Mesodermal cell (in vitro differentiated cells): ENCODE measurements at regions not wholly inside any gene's neighbourhood (a gene's known extent, or its start where the extent isn't known, plus 50 kb on each side); places are given as distances from the start of the nearest gene placed in this dataset.
A peak's percentile ranks its signal among the peaks of the same experiment; 100 is the strongest.

ENCODE experiments used
- H3K27ac ChIP-seq: 2 replicates; pipeline ENCODE4 v1.7.0; 2013; ENCODE audit warnings: mild to moderate bottlenecking, low read depth, low read length, moderate library complexity; ENCODE audit not compliant: severe bottlenecking
- H3K36me3 ChIP-seq: 2 replicates; pipeline ENCODE4 v1.7.1; 2013; ENCODE audit warnings: mild to moderate bottlenecking, low read length, moderate library complexity; ENCODE audit not compliant: control insufficient read depth, insufficient read depth
- H3K4me1 ChIP-seq: one replicate; pipeline ENCODE4 v1.7.1; 2013; ENCODE audit warnings: mild to moderate bottlenecking, low read length; ENCODE audit not compliant: insufficient read depth, control insufficient read depth, poor library complexity, severe bottlenecking
- H3K4me3 ChIP-seq: 2 replicates; pipeline ENCODE4 v1.7.0; 2013; ENCODE audit warnings: low read length, control low read depth, mild to moderate bottlenecking; ENCODE audit not compliant: insufficient read depth, poor library complexity, severe bottlenecking; ENCODE audit errors: extremely low read depth
- H3K9me3 ChIP-seq: 2 replicates; pipeline ENCODE4 v1.7.1; 2013; ENCODE audit warnings: mild to moderate bottlenecking, low read length, moderate library complexity; ENCODE audit not compliant: control insufficient read depth
- WGBS, 2 experiments: methylation state at CpG; one replicate each; pipeline ENCODE4 v1.1.5; 2013; ENCODE audit warnings: missing lambda C conversion rate in 2 of 2; ENCODE audit not compliant: insufficient coverage in 2 of 2; 5-methylcytosine and 5-hydroxymethylcytosine counted together

- peaks cover 34% of the 10 kb centered on the region for H3K4me1 ChIP-seq
- H3K27ac ChIP-seq: no peak overlapping the region
- H3K9me3 ChIP-seq: no peaks in the 10 kb centered on the region
- no peak overlapping the region for H3K4me3 ChIP-seq
- 87 to 92% methylated on average over 8 of the region's 13 CpGs for WGBS, 2 experiments
- H3K36me3 ChIP-seq: no peaks in the 10 kb centered on the region
These were observed 146.2 kb upstream of the IRF2BP2 start for GRCh38 chr1:234756066-234756774.

DNA sequence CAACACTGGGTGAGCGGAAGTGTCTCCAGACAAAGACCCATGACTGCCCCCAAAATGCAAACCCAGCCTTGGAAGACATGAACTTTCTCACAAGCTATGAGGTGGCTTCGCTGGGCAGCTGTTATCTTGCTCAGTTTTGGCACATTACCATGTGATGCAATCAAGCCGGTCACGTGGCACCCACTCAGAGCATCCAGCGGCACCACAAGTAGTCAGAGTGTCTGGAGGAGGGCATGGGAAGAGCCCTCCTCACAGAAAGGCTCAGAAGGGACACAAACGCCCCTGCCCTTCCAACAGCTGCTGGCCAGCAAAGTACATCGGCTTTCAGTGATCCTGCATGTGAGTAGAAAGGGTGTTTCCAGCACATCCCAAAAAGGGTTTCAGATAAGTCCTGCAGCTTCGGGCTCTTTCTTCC, 145.5 kb upstream of the IRF2BP2 start:
- H3K4me3 ChIP-seq: no peak overlapping the region
- H3K27ac ChIP-seq: no peak overlapping the region
- 90 to 98% methylated on average over 4 to 5 of the region's 8 CpGs for WGBS, 2 experiments
- H3K4me1 ChIP-seq: peaks cover 26% of the 10 kb centered on the region
- H3K9me3 ChIP-seq: no peaks in the 10 kb centered on the region
- no peaks in the 10 kb centered on the region for H3K36me3 ChIP-seq

GRCh38 chr1:234753979-234754378, 144.0 kb upstream of the IRF2BP2 start:
- Histone ChIP-seq H3K36me3 (no peaks in the 10 kb centered on the region), H3K27ac (no peak overlapping the region), H3K4me3 (no peak overlapping the region), H3K9me3 (no peaks in the 10 kb centered on the region), H3K4me1 (peaks cover 11% of the 10 kb centered on the region)
- WGBS, 2 experiments: 84 to 90% methylated on average over 2 of the region's 3 CpGs

GRCh38 chr1:234752927-234753326, 142.9 kb upstream of the IRF2BP2 start:
- no peaks in the 10 kb centered on the region for H3K36me3 ChIP-seq
- WGBS, 2 experiments: 90 to 97% methylated on average over 7 to 8 of the region's 8 CpGs
- no peak overlapping the region for H3K4me3 ChIP-seq
- no peaks in the 10 kb centered on the region for H3K9me3 ChIP-seq
- H3K4me1 ChIP-seq: peaks cover 17% of the 10 kb centered on the region
- H3K27ac ChIP-seq: no peak overlapping the region

- no peaks in the 10 kb centered on the region for H3K9me3 ChIP-seq
- H3K4me3 ChIP-seq: no peak overlapping the region
- 90 to 96% methylated on average over 2 to 6 of the region's 7 CpGs for WGBS, 2 experiments
- peaks cover 23% of the 10 kb centered on the region for H3K4me1 ChIP-seq
- H3K27ac ChIP-seq: no peak overlapping the region
- H3K36me3 ChIP-seq: no peaks in the 10 kb centered on the region
These were observed 141.7 kb upstream of the IRF2BP2 start for GRCh38 chr1:234751678-234752077.

DNA sequence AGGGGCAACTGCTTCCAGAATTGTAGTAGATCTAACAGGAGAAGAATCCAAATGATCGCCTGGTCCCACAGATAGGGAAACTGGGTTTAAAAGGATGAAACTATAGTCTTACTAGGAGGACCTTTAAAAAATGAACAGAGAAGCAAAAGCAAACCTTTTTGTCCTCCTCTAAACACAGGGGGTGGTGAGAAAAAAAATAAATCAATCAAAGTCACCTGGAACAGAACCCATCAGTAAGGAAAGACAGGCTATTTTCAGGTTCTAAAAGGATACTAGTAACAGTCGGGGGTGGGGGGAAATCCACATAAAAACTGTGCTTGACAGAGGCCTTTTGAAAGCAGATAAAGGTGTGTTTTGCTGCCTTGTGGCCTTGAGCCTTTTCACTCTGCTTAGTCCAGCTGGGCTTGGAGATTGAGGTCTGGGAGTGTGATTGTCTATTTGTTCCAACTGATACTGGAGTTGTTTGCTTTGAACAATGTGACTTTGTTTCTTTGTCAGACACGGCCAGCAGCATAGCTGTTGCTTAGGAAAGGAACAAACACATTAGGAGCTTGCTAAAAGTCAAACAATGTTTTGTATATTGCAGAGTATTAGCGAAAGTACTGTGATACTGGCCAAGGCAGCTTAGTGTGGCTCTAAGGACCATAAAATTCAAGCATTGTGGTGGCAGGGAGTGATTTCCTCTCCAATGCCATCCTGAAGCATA, 141.1 kb upstream of the IRF2BP2 start:
- Histone ChIP-seq H3K9me3 (no peaks in the 10 kb centered on the region), H3K4me3 (no peak overlapping the region), H3K4me1 (peaks cover 26% of the 10 kb centered on the region), H3K36me3 (no peaks in the 10 kb centered on the region), H3K27ac (no peak overlapping the region)
- WGBS, 2 experiments: 79 to 89% methylated on average over 3 of the region's 4 CpGs

- H3K4me3 ChIP-seq: no peak overlapping the region
- WGBS, 2 experiments: no CpG with 5 or more reads among the region's 1 CpG
- H3K4me1 ChIP-seq: peaks cover 43% of the 10 kb centered on the region
- no peak overlapping the region for H3K27ac ChIP-seq
- H3K36me3 ChIP-seq: no peaks in the 10 kb centered on the region
- H3K9me3 ChIP-seq: no peaks in the 10 kb centered on the region
These were observed 138.7 kb upstream of the IRF2BP2 start for GRCh38 chr1:234748713-234749112.

DNA sequence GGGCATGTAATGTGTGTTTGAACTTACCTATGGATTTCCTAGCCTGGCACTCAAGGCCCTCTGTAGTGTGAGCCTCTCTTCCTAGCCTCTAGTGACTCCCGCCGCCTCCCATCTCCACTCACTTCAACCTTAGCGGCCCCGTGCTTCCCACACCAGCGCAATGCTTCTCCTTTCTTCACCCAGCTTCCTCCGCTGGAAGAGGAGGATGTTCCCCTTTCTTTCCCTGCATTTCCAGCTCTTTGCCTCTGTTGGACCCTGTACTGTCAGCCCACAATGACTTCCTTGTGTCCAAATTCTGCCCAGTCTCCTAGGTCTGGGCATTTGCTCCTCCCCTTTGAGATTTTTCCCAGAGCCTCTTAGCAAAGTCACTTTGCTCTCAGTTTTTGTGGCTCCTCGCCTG, 138.1 kb upstream of the IRF2BP2 start:
- Histone ChIP-seq H3K36me3 (no peaks in the 10 kb centered on the region), H3K4me1 (peaks cover 50% of the 10 kb centered on the region), H3K27ac (no peak overlapping the region), H3K9me3 (no peaks in the 10 kb centered on the region), H3K4me3 (no peak overlapping the region)
- 87 to 98% methylated on average over 5 to 6 of the region's 7 CpGs for WGBS, 2 experiments

GRCh38 chr1:234746798-234747196, 136.8 kb upstream of the IRF2BP2 start:
- H3K4me3 ChIP-seq: no peak overlapping the region
- peak overlapping the region; percentile 85 for H3K27ac ChIP-seq
- H3K4me1 ChIP-seq: peaks cover 57% of the 10 kb centered on the region
- WGBS, 2 experiments: 88 to 94% methylated on average over 8 to 9 of the region's 9 CpGs
- no peaks in the 10 kb centered on the region for H3K36me3 ChIP-seq
- H3K9me3 ChIP-seq: no peaks in the 10 kb centered on the region

- H3K27ac ChIP-seq: peak overlapping the region; percentile 85
- no peak overlapping the region for H3K4me3 ChIP-seq
- H3K36me3 ChIP-seq: no peaks in the 10 kb centered on the region
- peaks cover 58% of the 10 kb centered on the region for H3K4me1 ChIP-seq
- no peaks in the 10 kb centered on the region for H3K9me3 ChIP-seq
- WGBS, 2 experiments: 48 to 57% methylated on average over 8 to 9 of the region's 15 CpGs
These were observed 136.1 kb upstream of the IRF2BP2 start for GRCh38 chr1:234745844-234746797.
